Fibroblast of lung (primary cell): ENCODE measurements at regions not wholly inside any gene's neighbourhood (a gene's known extent, or its start where the extent isn't known, plus 50 kb on each side); places are given as distances from the start of the nearest gene placed in this dataset.

Experiments used
- DNase-seq, 2 donors: peaks; one replicate each; pipeline versions ENCODE4 v3.0.0 to v3.0.0-alpha.2; 2010; ENCODE audit warnings: low read depth in 2 of 2
- H2AFZ ChIP-seq: 2 replicates; pipeline ENCODE4 v1.5.1; 2012; ENCODE audit warnings: low read length, control low read depth, inconsistent platforms
- H3K27ac ChIP-seq: 2 replicates; pipeline ENCODE4 v1.5.1; 2011; ENCODE audit warnings: low read length, control low read depth; ENCODE audit not compliant: insufficient read depth
- H3K27me3 ChIP-seq: 2 replicates; pipeline ENCODE4 v1.5.1; 2011; ENCODE audit warnings: mild to moderate bottlenecking, low read length; ENCODE audit not compliant: control insufficient read depth, insufficient read depth
- H3K36me3 ChIP-seq: 2 replicates; pipeline ENCODE4 v1.5.1; 2011; ENCODE audit warnings: low read length; ENCODE audit not compliant: control insufficient read depth, insufficient read depth
- H3K4me1 ChIP-seq: 2 replicates; pipeline ENCODE4 v1.5.1; 2011; ENCODE audit warnings: low read length; ENCODE audit not compliant: control insufficient read depth, insufficient read depth; ENCODE audit errors: extremely low read depth
- H3K4me2 ChIP-seq: 2 replicates; pipeline ENCODE4 v1.5.1; 2011; ENCODE audit warnings: low read length, control low read depth; ENCODE audit not compliant: insufficient read depth; ENCODE audit errors: extremely low read depth
- H3K4me3 ChIP-seq, 4 experiments: fragments of 200-600 bp in 1 of 4; sonication (generic) in 1 of 4; replicated peaks in 1 of 4; 2 replicates each; pipeline ENCODE4 v1.5.1; 2011 to 2016; ENCODE audit warnings: low read length in 4 of 4, low read depth in 3 of 4, mild to moderate bottlenecking in 3 of 4, control low read depth in 2 of 4, inconsistent platforms in 1 of 4, mixed read lengths in 1 of 4; ENCODE audit not compliant: insufficient read depth in 1 of 4; ENCODE audit errors: control extremely low read depth in 1 of 4
- H3K79me2 ChIP-seq: 2 replicates; pipeline ENCODE4 v1.5.1; 2012; ENCODE audit warnings: mild to moderate bottlenecking, low read length, inconsistent platforms; ENCODE audit not compliant: control insufficient read depth, insufficient read depth
- H3K9ac ChIP-seq: 2 replicates; pipeline ENCODE4 v1.5.1; 2011; ENCODE audit warnings: mild to moderate bottlenecking, low read length, control low read depth; ENCODE audit not compliant: insufficient read depth
- H3K9me3 ChIP-seq: 2 replicates; pipeline ENCODE4 v1.5.1; 2012; ENCODE audit warnings: low read depth, low read length; ENCODE audit not compliant: control insufficient read depth, insufficient read depth
- H4K20me1 ChIP-seq: 2 replicates; pipeline ENCODE4 v1.5.1; 2011; ENCODE audit warnings: low read length; ENCODE audit not compliant: control insufficient read depth, insufficient read depth; ENCODE audit errors: extremely low read depth
- CTCF ChIP-seq, 2 donors: IDR thresholded peaks in 1 of 2; conservative IDR thresholded peaks in 1 of 2; 1 replicate in 1 of 2; 2 replicates in 1 of 2; pipeline ENCODE4 v1.5.1; 2011 to 2012; ENCODE audit warnings: low read length in 2 of 2, control low read depth in 1 of 2, inconsistent platforms in 1 of 2, low read depth in 1 of 2, mild to moderate bottlenecking in 1 of 2
- EZH2 ChIP-seq: IDR thresholded peaks from 2 replicates; pipeline ENCODE4 v1.5.1; 2012; ENCODE audit warnings: low read length, control low read depth, mild to moderate bottlenecking; ENCODE audit errors: missing control alignments

- TF ChIP-seq EZH2 = no peak
- no peak for TF ChIP-seq CTCF (conservative IDR thresholded peaks at IDR 0.05 in 1 of 2, IDR thresholded peaks at IDR 0.05 in 1 of 2; ENCODE audit: low read depth in 1 of 2, low read length in 2 of 2)
- H3K36me3 ChIP-seq = no peaks in the 10 kb centered on the region
- no peak overlapping the region for H3K4me2 ChIP-seq
- DNase-seq = no peak
- no peaks in the 10 kb centered on the region for H3K79me2 ChIP-seq
- H3K4me3 ChIP-seq = no peak overlapping the region
- H3K9me3 ChIP-seq = no peaks in the 10 kb centered on the region
- H4K20me1 ChIP-seq = no peaks in the 10 kb centered on the region
- H3K9ac ChIP-seq = no peak overlapping the region
- H2AFZ ChIP-seq = no peak overlapping the region
- no peak overlapping the region for H3K27ac ChIP-seq
- no peaks in the 10 kb centered on the region for H3K4me1 ChIP-seq
- no peaks in the 10 kb centered on the region for H3K27me3 ChIP-seq
Observed at GRCh38 chr14:98404811-98405210, 867.2 kb downstream of the BCL11B start.

- no peaks in the 10 kb centered on the region for H3K9me3 ChIP-seq
- H3K4me3 ChIP-seq = no peak overlapping the region
- no peak for DNase-seq
- H3K27ac ChIP-seq = no peak overlapping the region
- H3K9ac ChIP-seq = no peak overlapping the region
- H3K4me1 ChIP-seq = no peaks in the 10 kb centered on the region
- H2AFZ ChIP-seq = no peak overlapping the region
- no peak overlapping the region for H3K4me2 ChIP-seq
- H4K20me1 ChIP-seq = no peaks in the 10 kb centered on the region
- H3K27me3 ChIP-seq = no peaks in the 10 kb centered on the region
- no peak for TF ChIP-seq EZH2
- TF ChIP-seq CTCF (conservative IDR thresholded peaks at IDR 0.05 in 1 of 2, IDR thresholded peaks at IDR 0.05 in 1 of 2; ENCODE audit: low read depth in 1 of 2, low read length in 2 of 2) = no peak
- no peaks in the 10 kb centered on the region for H3K79me2 ChIP-seq
- no peaks in the 10 kb centered on the region for H3K36me3 ChIP-seq
Observed at GRCh38 chr14:98408024-98408555, 863.9 kb downstream of the BCL11B start.

GRCh38 chr14:98408713-98409112, 863.3 kb downstream of the BCL11B start:
- Histone ChIP-seq H3K4me1 (no peaks in the 10 kb centered on the region), H3K27me3 (no peaks in the 10 kb centered on the region), H3K79me2 (no peaks in the 10 kb centered on the region), H2AFZ (no peak overlapping the region), H3K4me3 (no peak overlapping the region), H3K4me2 (no peak overlapping the region), H3K9ac (no peak overlapping the region), H3K27ac (no peak overlapping the region), H3K9me3 (no peaks in the 10 kb centered on the region), H4K20me1 (no peaks in the 10 kb centered on the region), H3K36me3 (no peaks in the 10 kb centered on the region)
- no peak for DNase-seq
- TF ChIP-seq EZH2 = no peak
- TF ChIP-seq CTCF (conservative IDR thresholded peaks at IDR 0.05 in 1 of 2, IDR thresholded peaks at IDR 0.05 in 1 of 2; ENCODE audit: low read depth in 1 of 2, low read length in 2 of 2) = no peak
